ENCODE measurements at regions not wholly inside any gene's neighbourhood (a gene's known extent, or its start where the extent isn't known, plus 50 kb on each side); places are given as distances from the start of the nearest gene placed in this dataset.

DNA sequence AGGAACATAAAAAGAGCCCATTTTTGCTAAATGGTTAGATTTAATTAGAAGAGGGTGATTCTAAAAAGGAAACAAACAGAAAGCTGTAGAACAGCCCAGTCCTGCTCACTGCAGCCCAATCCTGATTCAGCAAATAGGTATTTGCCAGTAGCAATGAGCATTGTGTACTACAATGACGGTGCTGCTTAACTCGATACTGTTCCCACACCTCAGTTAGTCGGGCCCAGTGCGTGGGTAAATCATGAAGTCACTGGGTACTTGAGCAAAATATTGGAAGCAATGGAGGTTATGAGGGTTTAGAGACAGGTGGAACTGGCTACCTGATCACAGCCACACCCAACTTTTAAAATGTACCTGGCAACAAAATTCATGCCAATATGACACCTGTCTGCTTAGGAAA lies 101.5 kb upstream of the ADGRL2 start:
- DNase-seq (ENCODE audit: low spot score): peak; percentile 47

DNA sequence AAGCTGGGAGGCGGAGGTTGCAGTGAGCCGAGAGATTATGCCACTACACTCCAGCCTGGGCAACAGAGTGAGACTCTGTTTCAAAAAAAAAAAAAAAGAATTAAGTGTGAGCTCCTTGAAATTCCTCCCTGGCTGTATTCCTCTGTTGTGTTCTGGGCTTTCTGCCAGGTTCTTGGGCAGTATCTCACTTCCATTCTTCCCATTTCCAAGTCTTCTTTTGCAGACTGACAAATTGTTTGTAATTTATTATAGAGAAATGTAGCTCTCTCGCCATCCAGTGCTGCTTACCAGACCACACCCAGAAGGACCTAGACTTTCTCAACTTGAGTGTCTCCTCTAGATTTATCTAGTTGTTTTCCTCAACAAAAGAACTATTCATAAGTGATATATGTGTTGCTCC lies 105.0 kb upstream of the ADGRL2 start:
- peak; percentile 63 for DNase-seq (ENCODE audit: low spot score)

DNA sequence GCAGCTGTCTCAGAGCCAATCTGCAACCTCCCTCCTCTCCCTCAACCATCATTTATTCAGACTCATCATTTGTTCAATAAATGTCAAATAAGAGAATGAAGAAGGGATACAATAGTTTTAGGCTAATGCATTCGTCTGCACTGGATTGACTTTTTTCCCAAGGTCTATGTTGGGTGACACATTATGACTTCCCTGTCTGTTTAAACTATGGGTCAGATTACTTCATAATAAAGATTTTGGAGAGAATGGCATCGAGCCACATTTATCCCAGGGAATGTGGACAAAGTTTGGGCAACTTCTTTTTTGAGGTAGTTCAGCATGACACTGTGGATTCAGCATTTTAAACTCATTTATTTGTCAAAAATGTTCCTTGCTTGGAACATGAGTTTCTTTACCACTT lies 107.4 kb upstream of the ADGRL2 start:
- no peak for DNase-seq (ENCODE audit: low spot score)

DNA sequence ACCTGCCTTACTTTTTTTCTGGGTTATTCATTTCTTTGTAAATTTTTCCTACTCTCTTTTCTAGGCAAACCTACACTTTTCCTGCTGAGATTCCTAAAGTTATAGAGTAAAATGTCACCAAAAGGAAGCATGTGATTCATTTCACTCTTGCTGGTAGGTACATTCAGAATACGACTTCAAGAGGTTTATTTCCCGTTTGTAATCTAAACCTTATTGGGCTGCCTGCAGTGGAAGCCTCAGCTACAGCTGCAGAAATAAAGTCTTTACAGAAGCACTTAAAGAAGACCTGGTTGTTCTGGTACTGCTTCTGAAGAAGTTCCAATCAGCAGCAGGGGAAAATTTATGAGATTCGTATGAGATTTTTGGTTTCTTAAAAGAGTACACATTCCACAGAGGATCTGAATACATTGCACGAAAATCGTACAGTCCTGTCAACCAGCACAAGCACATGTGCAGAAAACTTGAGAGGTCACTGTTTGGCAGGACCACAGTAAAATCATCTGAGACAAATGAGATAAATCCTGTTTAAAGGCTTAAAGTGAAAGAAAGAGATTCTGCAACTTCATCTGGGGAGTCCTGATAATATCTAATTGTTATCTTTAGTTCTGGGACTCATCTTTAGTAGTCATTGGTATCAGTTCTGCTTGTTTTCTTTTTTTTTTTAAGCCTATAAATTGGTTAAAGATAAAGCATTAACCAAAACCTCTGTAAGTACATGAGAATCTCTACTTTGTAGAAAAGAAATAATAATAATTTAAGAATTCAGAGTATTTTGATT lies 109.9 kb upstream of the ADGRL2 start:
- DNase-seq (ENCODE audit: low spot score): no peak

DNA sequence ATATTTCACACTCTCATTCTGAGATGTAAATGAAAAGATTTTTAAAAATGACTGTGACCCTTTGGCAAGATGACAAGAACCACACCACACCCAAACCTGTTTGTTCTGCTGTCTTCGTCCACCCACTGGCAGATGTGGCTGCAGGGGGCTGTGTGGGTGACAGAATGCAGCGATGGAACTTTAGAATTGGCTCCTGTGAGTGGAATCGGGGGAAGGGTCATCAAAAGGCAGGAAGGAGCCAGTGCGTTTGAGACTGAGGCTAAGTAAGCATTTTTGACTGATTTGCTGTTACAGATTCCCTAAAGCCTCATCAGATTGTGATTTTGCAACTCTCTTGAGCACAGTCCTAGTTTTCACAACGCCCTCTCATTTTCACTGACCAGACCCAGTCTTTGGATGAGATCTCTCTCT lies 111.2 kb upstream of the ADGRL2 start:
- DNase-seq (ENCODE audit: low spot score): no peak

DNA sequence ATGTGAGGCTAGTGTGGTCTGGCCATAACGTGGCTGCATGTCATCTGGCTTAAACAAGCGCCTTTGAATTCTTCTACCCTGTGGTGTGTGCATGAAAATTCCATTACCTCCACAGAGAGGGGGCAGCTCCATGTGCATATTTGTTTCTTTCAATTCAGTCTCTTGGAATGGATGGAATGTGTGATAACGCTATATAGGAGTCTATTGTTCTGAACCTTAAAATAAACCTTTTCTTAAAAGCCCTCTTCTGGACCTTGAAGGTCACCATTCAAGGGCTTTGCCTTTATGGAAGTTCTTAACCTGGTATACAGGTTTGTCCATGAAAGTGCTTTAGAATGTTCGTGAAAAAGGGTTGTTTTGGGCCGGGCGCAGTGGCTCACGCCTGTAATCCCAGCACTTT lies 118.2 kb upstream of the ADGRL2 start:
- DNase-seq (ENCODE audit: low spot score): peak; percentile 68

DNA sequence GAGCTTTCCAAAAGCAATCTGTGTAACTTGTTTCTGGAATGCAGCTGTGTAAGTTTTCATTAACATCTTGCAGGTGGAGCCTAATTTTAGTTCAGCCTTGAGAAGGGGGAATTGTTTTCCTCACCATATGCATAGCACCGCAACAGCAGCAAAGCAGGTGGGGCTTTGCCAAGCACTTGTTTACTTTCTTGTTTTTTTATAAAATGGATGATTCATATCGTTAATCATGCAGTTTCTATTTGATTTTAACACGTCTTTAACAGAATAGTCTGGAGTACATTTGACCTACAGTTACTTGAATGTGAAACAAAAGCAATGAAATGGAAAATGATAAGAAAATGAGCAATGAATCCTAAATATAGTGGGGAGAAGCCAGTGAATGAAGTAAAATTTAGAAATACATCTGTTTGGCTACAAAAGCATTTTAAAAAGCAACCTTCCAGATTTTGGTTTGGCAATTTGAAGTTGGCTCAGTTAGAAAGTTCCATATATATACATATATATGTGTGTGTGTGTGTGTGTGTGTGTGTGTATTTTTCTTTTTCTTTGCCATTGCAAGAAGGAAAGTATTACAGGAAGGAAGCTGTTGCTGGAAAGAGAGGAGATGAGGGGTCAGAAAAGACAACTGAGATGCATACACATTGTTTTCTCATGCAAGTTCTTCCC lies 119.0 kb upstream of the ADGRL2 start:
- peak; percentile 33 for DNase-seq (ENCODE audit: low spot score)

DNA sequence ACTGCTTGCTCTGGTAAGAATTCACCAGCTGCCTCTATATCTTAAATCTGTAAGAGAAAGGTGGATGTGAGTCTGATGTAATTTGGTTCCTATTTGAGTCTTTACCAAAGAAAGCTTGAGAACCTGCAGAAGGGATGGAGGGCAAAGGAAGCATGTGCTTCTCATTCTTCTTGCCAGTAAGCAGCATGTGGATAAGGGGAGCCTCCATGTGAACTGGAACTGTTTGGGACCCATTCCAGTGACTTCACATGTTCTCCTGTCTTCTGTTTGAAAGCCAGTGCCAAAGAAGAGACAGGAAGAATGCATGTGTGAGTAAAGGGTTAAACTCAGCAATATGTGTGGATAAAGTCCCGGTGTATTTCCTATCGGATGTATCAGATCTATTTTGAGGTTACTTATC lies 119.6 kb upstream of the ADGRL2 start:
- DNase-seq (ENCODE audit: low spot score): no peak

DNA sequence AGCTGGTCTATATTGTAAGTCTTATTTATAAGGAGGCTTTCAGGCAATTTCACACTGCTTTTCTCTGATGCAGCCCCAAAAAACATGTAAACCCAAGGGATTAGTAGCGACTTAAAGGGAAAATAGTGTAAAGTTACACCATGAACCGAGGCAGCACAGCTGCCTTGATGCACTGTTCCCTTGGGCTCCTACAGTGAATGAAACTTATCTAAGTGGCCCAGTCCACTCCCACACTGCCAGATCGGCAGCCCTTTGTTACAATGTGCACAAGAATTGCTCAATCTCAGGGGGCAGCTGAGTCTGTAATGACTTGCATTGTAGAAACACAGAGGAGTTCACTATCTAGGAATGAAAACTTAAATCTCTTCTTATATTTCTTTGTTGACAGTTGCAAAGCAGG lies 120.8 kb upstream of the ADGRL2 start:
- DNase-seq (ENCODE audit: low spot score): no peak

DNA sequence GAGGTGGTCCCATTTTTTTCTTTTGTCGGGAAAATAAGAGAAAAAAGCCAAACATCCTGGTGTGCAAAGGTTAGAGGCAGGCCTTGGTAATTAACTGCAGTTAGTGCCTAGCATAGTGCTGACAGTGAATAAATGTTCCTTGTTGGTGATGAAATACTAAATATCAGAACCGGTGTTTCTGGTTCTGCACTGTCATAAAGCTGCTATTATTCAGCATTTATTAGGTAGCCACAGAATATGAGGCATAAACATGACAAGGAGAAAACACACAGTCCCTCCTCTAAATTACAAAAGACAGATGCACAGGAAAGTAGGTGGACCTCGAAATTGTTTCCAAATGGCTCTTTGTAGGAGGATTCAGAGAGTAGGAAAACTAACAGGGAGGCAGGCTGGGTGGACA lies 122.0 kb upstream of the ADGRL2 start:
- no peak for DNase-seq (ENCODE audit: low spot score)

DNA sequence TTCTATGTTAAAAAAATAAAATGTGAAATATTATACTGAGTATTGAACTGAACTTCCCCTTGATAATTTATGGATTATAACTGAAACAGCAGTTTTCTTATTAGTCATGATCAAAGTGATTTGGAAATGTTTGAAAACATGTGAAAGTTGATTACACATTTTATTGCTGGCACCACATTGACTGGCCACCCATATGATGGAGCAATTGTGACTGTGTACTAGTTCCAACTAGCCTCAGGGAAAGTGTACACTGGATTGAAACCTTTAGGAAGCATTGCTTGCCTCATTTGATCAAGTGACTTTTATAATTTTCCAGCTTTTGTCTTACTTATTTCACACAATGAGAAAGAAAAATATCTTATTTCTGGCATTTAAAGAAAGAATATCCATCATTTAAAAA lies 128.0 kb upstream of the ADGRL2 start:
- no peak for DNase-seq (ENCODE audit: low spot score)

DNA sequence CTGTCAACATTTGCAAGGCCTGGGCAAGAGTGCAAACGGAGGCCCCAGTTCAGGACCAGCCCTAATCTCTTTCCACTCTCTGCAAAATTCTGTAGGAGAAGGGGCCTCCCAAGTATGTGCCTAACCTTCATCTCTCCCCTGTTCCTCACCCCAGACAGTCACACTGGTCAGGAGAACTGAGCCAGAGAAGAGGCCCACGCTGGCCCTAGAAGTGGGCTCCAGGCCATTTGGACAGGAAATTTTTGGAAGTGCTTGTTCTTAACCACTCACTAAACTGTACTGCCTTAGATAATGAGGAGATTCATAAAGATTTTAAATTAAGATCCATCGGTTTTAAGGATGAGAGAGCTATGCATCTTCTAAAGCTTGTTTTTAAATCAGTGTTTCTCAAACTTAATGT lies 129.7 kb upstream of the ADGRL2 start:
- DNase-seq (ENCODE audit: low spot score): no peak

DNA sequence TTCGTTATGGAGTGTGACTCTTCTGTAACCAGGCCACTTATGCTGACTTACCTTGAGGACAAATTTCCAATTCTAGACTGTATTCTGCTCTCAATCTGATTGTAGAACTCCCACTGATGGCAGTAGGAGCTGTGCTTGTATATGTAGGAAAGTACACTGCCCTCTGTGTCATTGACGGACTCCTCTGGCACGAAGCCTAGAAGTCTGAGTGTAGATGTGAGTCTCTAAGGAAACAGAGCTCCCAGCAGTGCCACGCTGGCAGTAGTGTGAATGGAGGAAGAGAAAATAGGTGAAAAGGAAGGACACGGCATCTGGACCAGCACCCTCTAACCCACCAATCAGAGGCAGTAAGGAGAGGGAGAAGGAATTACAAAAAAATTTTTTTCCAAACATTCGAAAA lies 130.4 kb upstream of the ADGRL2 start:
- DNase-seq (ENCODE audit: low spot score): peak; percentile 72

DNA sequence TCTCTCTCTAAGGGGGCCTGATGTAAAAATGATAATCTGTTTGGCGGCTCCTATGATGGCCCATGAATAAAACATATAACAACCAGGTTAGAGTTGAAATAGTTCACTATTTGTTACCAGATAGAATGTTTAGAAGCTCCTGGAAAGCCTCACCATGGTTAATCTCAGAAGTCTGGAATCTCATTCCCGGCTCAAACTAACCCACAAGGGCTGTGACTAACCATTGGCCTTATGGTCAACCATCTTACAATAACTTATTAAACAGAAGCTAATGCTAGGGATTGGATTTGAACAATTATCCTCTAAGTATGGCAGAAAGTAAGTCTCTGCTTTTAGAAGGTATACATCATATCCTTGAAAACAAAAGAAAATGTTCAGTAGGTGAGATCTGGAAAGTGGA lies 134.1 kb upstream of the ADGRL2 start:
- no peak for DNase-seq (ENCODE audit: low spot score)

DNA sequence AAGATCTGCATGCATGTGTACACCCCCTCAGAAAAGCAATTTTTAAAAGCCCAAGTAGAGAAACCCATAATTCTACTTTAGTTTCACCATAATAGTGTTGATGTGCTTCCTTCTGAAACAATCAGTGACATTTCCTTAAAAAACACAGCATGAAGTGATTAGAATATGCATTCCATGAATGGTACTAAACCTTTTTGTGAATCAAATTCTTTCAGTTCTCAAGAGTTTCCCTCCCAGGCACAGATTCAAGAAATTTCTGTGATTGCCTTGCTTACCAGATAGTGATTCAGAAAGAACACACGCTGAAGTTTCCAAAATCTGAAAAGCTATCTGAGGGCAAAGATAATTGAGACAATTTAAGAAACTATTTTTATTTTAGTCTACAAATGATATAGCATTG lies 136.4 kb upstream of the ADGRL2 start:
- DNase-seq (ENCODE audit: low spot score): no peak

DNA sequence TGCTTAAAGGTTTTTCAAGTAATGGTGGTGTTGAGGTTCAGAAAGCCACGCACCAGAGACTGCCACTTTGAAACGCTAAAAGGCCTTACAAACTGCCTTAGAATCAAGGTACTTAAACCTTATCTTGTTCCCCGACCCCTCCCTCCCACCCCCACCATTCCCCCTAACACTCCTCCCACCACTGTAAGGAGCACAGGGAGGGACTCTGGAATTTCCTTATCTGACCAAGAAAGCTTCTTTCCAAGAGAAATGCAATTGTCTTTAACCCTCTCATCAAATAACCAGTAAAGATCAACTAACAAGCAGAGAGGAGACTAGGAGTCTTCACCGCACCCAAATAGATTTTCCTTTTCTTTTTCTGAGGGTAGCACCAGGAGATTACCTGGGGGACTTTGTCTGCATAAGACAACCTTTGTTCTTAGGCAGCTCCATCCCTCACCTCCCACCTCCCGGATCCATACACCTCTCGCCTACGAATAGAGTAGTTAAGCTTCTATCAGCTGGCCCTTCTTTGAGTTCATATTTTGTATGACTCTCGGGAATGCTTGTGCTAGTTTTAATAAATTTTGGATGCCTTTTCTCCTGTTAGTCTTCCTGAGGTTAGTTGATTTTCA lies 137.7 kb upstream of the ADGRL2 start:
- DNase-seq (ENCODE audit: low spot score): no peak

DNA sequence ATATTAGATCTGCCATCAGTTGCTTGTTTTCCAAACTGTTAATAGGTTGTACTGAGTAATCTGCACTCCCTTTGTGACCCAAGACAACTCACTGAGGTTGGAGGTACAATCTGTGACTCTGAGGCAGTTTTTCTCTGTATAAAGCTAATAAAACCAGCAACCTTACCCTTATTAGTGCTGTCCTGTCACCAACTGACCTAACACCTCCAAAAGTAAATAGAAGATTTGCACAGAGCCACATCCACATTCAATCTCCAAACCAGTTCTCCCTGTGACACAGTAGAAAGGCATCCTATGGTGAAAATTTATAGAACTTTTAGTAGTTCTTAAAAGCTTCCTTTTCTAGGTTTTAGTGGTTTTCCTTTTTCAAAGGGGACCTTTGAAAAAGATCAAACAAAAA lies 140.4 kb upstream of the ADGRL2 start:
- DNase-seq (ENCODE audit: low spot score): no peak

DNA sequence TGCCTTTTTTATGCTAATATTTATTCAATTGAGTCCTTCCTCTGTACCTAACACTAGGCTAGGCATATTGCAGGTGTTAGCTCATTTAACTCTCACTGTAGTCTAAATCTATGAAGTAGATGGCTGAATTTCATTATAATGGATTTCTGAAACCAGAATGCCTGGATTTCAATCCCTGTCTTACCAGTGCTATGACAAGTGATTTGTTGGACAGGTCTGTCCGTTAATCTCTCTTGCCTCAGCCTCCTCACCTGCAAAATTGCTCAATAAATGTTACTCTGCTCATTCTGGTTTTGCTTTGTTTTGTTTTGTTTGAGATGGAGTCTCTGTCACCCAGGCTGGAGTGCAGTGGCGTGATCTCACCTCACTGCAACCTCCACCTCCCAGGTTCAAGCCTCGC lies 146.1 kb upstream of the ADGRL2 start:
- DNase-seq (ENCODE audit: low spot score): no peak

DNA sequence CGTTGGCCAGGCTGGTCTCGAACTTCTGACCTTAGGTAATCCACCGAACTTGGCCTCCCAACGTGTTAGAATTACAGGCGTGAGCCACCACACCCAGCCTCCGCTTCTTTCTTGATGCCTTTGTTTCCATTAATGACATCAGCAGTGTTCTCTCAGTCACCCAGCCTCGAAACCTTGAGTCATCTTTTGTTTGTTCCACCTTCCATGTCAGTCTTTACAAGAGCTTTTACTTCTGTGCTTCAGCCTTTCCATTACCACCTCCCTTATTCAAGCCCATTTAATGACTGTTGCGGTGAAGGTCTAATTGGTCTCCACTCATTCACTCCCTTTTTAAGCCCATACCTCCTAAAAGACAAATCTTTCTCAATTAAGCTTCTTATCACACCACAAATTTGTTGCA lies 146.6 kb upstream of the ADGRL2 start:
- DNase-seq (ENCODE audit: low spot score): no peak

DNA sequence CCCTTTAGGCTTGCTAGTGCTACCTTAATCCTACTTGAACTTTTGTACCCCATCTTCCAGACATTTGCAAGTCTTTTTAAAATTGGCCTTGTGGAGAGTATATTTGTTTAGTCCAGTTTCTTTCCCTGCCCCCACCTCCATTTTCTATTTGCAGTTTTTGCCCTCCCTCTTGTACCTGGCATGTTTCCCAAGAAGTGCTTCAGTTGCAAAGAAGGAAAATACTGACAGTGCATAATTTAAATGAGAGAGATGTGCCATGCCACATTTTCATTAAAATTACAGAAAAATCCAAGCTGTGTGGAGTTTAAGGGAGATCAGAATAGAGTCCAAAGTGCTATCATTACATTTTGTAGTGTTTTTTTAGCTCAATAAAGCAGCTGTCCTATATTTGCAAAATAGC lies 150.0 kb upstream of the ADGRL2 start:
- no peak for DNase-seq (ENCODE audit: low spot score)

DNA sequence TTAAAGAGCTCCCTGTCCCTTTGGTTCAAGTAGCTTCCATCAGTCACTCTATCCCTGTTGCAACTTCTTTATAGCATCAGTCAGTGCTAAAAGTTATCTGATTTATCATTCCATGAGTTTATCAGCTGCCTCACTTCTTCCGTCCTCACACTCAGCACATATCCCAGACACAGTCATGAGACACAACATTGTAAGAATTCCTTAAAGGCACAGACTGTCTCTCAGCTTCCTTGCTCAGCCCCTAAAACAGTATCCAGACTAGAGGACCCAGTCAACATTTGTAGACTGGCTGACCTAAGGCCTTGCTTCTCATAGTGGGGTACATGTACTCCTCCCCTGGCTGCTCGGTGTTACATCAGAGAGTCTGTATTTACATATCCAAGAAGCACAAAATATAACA lies 164.9 kb upstream of the ADGRL2 start:
- no peak for DNase-seq (ENCODE audit: low spot score)

DNA sequence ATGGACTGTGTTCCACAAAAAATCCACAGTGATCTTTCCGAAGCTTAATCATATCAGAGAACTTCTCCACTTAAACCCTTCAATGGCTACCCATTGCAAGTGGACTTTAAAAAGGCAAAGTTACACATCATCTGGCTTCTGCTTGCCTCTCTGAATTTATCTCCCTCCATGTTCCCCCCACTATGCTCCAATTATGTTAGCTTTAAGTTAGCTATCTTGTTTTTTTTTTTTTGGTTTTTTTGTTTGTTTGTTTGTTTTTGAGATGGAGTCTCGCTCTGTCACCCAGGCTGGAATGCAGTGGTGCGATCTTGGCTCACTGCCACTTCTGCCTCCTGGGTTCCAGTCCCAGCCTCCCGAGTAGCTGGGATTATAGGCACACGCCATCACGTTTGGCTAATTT lies 166.4 kb upstream of the ADGRL2 start:
- DNase-seq (ENCODE audit: low spot score): no peak

DNA sequence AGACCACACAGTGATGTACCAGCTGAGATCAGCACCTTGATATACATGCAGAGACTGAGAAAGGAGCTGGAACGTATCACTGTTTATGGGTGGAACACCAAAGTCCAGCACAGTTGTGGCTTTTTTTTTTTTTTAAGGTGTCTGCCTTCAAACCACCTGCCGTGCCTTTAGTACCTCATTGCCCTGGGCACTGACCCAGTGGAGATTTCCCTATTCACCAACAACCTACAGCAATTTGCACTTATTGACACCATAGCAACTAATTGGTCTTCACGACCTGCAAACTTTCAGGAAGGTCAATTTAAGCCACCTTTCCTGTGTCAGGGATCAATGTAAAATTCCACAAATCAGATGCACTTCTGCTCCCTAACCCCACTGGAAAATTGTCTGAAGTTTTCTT lies 181.6 kb upstream of the ADGRL2 start:
- no peak for DNase-seq (ENCODE audit: low spot score)
